ENCODE measurements at regions not wholly inside any gene's neighbourhood (a gene's known extent, or its start where the extent isn't known, plus 50 kb on each side); places are given as distances from the start of the nearest gene placed in this dataset.

GRCh38 chr10:121352231-121352855 lies 245.9 kb downstream of the FGFR2 start:
- no peak for TF ChIP-seq CTCF (conservative IDR thresholded peaks at IDR 0.05; ENCODE audit: low read length)
- DNase-seq (ENCODE audit: low read depth), result no peak

GRCh38 chr10:121355161-121355560 lies 243.1 kb downstream of the FGFR2 start:
- no peak for TF ChIP-seq CTCF (conservative IDR thresholded peaks at IDR 0.05; ENCODE audit: low read length)
- H3K4me3 ChIP-seq (ENCODE audit: low read length), result no peak overlapping the region
- no peak for DNase-seq (ENCODE audit: low read depth)

More at GRCh38 chr10:121352231-121352855, 245.9 kb downstream of the FGFR2 start:
- no peak overlapping the region for H3K4me3 ChIP-seq (ENCODE audit: low read length)

GRCh38 chr10:121356183-121356582 lies 242.1 kb downstream of the FGFR2 start:
- no peak overlapping the region for H3K4me3 ChIP-seq (ENCODE audit: low read length)
- DNase-seq (ENCODE audit: low read depth), result no peak
- TF ChIP-seq CTCF (conservative IDR thresholded peaks at IDR 0.05; ENCODE audit: low read length), result no peak

GRCh38 chr10:121357401-121357800 lies 240.8 kb downstream of the FGFR2 start:
- no peak for DNase-seq (ENCODE audit: low read depth)
- H3K4me3 ChIP-seq (ENCODE audit: low read length), result no peak overlapping the region
- no peak for TF ChIP-seq CTCF (conservative IDR thresholded peaks at IDR 0.05; ENCODE audit: low read length)

GRCh38 chr10:121362026-121362425 lies 236.2 kb downstream of the FGFR2 start:
- no peak for DNase-seq (ENCODE audit: low read depth)
- H3K4me3 ChIP-seq (ENCODE audit: low read length), result no peak overlapping the region
- TF ChIP-seq CTCF (conservative IDR thresholded peaks at IDR 0.05; ENCODE audit: low read length), result no peak

GRCh38 chr10:121365566-121365965 lies 232.7 kb downstream of the FGFR2 start:
- H3K4me3 ChIP-seq (ENCODE audit: low read length), result no peak overlapping the region
- no peak for TF ChIP-seq CTCF (conservative IDR thresholded peaks at IDR 0.05; ENCODE audit: low read length)

GRCh38 chr10:121368347-121369025 lies 229.8 kb downstream of the FGFR2 start:
- no peak for TF ChIP-seq CTCF (conservative IDR thresholded peaks at IDR 0.05; ENCODE audit: low read length)
- no peak for DNase-seq (ENCODE audit: low read depth)
- no peak overlapping the region for H3K4me3 ChIP-seq (ENCODE audit: low read length)

More at GRCh38 chr10:121365566-121365965, 232.7 kb downstream of the FGFR2 start:
- no peak for DNase-seq (ENCODE audit: low read depth)

All from AG10803 (cell line).